ENCODE measurements at regions not wholly inside any gene's neighbourhood (a gene's known extent, or its start where the extent isn't known, plus 50 kb on each side); places are given as distances from the start of the nearest gene placed in this dataset.

DNA sequence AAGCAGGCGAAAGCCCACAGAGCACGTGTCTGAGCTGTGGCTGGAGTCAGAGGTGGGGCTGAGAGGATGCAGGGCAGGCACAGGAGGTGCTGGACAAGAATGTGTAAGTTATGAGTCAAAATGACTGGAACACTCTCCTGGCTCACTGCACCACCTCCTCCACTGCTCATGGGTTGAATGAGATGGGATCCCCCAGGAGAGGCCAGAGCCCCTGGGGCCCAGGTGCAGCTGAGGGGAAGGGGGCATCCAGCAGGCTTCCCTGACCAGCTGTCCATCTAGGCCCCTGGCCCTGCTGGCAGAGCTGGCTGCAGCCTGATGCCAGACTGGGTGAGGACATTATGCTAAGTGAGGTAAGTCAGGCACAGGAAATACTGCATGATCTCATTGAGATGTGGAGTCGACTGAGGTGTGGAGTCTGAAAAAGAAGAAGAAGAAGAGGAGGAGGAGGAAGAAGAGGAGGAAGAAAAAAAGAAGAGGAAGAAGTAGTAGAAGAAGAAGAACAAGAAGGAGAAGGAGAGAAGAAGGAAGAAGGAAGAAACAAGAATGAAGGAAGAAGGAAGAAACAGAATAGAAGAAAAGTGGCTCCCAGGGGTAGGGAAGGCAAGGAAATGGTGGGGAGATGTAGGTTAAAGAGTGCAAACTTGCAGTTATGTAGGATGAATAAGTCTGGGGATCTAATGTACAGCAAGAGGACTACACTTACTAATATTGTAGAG, 747.4 kb downstream of the UQCRFS1 start:
- ChIA-PET CTCF (interaction anchor here (0.7 to 1.9 kb wide), 4 partner anchors 13 to 244 kb away, joined by 3 to 12 read pairs (median 9); no protein-coding TSS in a partner anchor), POLR2A (interaction anchor here (0.5 kb wide), 1 partner anchor 169 kb away, joined by 3 read pairs; no protein-coding TSS in a partner anchor)
- TF ChIP-seq, protein P1, sequence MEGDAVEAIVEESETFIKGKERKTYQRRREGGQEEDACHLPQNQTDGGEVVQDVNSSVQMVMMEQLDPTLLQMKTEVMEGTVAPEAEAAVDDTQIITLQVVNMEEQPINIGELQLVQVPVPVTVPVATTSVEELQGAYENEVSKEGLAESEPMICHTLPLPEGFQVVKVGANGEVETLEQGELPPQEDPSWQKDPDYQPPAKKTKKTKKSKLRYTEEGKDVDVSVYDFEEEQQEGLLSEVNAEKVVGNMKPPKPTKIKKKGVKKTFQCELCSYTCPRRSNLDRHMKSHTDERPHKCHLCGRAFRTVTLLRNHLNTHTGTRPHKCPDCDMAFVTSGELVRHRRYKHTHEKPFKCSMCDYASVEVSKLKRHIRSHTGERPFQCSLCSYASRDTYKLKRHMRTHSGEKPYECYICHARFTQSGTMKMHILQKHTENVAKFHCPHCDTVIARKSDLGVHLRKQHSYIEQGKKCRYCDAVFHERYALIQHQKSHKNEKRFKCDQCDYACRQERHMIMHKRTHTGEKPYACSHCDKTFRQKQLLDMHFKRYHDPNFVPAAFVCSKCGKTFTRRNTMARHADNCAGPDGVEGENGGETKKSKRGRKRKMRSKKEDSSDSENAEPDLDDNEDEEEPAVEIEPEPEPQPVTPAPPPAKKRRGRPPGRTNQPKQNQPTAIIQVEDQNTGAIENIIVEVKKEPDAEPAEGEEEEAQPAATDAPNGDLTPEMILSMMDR (IDR thresholded peaks at IDR 0.05; ENCODE audit: insufficient read depth, low read depth, low read length) = no peak
- no peaks in the 10 kb centered on the region; the same call in 1 of the 2 replicates for H3K27me3 ChIP-seq (ENCODE audit: control insufficient read depth, insufficient read depth, low read length)
- no peak for DNase-seq (ENCODE audit: low read depth)
- no peaks in the 10 kb centered on the region for H3K36me3 ChIP-seq (ENCODE audit: control insufficient read depth, insufficient read depth, low read length)
- no peak overlapping the region for H3K4me3 ChIP-seq (ENCODE audit: low read depth, low read length)

DNA sequence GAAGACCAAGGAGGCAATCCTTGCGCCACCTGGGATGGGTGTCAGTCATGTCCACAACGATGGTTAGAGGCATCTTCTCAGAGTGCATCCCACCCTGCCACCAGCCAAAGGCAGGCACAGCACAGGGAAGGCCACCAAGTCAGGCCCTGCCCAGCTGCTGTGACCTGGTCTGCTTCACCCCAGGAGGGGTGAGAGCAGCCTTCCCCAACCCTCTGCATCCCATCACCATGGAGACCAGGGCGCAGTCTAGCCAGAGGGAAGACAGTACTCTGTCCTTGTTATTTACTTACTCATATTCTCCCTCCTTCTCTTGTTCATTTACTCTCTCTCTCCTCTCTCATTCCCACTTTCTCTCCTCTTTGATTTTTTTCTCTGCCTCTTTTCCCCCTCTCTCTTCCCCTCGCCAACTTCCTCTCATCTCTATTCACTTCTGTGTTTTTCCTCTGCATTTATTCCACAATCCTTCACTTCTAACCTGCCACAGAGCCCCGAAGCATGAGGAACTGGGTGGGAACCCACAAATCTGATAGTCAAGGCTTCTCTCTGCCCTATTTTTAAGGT, 749.4 kb downstream of the UQCRFS1 start:
- no peaks in the 10 kb centered on the region for H3K36me3 ChIP-seq (ENCODE audit: control insufficient read depth, insufficient read depth, low read length)
- ChIA-PET POLR2A (no interaction called here), CTCF (interaction anchor here (1.8 to 1.9 kb wide), 2 partner anchors 15 to 246 kb away, joined by 6 to 12 read pairs; no protein-coding TSS in a partner anchor)
- TF ChIP-seq, protein P1 (IDR thresholded peaks at IDR 0.05; ENCODE audit: insufficient read depth, low read depth, low read length) = no peak
- H3K27me3 ChIP-seq (ENCODE audit: control insufficient read depth, insufficient read depth, low read length) = no peaks in the 10 kb centered on the region; the same call in 1 of the 2 replicates
- DNase-seq (ENCODE audit: low read depth) = no peak
- H3K4me3 ChIP-seq (ENCODE audit: low read depth, low read length) = no peak overlapping the region

DNA sequence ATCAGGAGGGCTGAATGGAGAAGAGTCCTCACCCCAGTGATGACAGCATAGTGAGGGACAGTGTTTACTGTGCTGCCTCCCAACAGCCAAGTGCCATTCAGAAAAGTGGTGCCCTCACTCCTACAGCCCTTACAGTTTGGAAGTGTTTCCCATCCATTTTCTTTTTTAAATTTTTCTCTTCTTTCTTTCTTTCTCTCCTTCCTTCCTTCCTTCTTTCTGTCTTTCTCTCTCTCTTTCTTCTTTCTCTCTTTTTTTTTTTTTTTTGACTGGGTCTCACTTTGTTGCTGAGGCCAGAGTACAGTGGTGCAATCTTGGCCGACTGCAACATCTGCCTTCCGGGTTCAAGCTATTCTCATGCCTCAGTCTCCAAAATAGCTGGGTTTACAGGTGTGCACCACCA, 755.3 kb downstream of the UQCRFS1 start:
- no peaks in the 10 kb centered on the region for H3K27me3 ChIP-seq (ENCODE audit: control insufficient read depth, insufficient read depth, low read length)
- POLR2A ChIA-PET = no interaction called here
- TF ChIP-seq, protein P1 (IDR thresholded peaks at IDR 0.05; ENCODE audit: insufficient read depth, low read depth, low read length) = no peak
- no peak overlapping the region for H3K4me3 ChIP-seq (ENCODE audit: low read depth, low read length)
- DNase-seq (ENCODE audit: low read depth) = no peak
- CTCF ChIA-PET = no interaction called here
- H3K36me3 ChIP-seq (ENCODE audit: control insufficient read depth, insufficient read depth, low read length) = no peaks in the 10 kb centered on the region

DNA sequence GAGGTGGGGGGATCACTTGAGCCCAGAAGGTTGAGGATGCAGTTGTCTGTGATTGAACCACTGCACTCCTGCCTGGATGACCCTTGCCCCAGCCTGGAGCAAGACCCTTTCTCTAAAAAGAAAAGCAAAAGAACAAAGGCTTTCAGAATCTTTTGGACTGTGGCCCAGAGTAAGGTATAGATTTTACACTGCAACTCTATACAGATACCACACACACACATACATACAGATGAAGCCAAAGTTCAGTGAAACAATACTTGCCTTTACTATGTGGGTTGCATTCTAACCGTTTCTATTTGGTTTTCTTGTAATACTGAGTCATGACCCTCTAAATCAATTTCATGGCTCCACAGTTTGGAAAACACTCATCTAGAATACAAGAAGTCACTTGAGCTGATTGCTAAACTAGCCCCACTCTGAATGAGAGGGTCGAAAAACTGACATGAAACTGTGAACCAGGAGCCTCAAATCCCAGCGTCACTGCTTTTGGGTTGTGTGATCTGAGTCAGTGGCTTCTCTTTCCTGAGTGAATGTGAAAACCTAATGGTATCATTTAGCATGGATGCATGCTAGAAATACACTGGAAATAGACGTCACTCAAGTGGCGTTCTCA, 756.1 kb downstream of the UQCRFS1 start:
- ChIA-PET CTCF (no interaction called here), POLR2A (no interaction called here)
- no peak for DNase-seq (ENCODE audit: low read depth)
- Histone ChIP-seq H3K4me3 (ENCODE audit: low read depth, low read length) (no peak overlapping the region), H3K27me3 (ENCODE audit: control insufficient read depth, insufficient read depth, low read length) (no peaks in the 10 kb centered on the region), H3K36me3 (ENCODE audit: control insufficient read depth, insufficient read depth, low read length) (no peaks in the 10 kb centered on the region)
- TF ChIP-seq, protein P1 (IDR thresholded peaks at IDR 0.05; ENCODE audit: insufficient read depth, low read depth, low read length) = no peak

DNA sequence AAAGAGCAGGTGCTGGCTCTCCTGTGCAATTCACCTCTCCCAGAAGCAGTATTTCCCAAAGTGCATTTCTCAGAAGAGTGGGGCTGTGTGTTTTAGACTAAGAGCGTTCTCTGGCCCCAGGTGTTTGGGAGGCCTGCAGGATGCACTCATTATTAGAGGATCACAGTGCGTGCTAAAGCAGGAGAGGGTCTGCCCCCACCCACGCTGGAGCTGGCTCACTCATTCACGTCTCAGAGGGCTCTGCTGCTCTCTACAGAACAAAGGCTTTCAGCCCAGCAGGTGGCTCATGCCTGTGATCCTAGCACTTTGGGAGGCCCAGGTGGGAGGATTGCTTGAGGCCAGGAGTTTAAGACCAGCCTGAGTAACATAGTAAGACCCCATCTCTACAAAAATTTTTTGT, 756.7 kb downstream of the UQCRFS1 start:
- Histone ChIP-seq H3K36me3 (ENCODE audit: control insufficient read depth, insufficient read depth, low read length) (no peaks in the 10 kb centered on the region), H3K27me3 (ENCODE audit: control insufficient read depth, insufficient read depth, low read length) (no peaks in the 10 kb centered on the region), H3K4me3 (ENCODE audit: low read depth, low read length) (no peak overlapping the region)
- ChIA-PET CTCF (interaction anchor here (1.0 kb wide), 1 partner anchor 423 kb away, joined by 3 read pairs; no protein-coding TSS in a partner anchor), POLR2A (no interaction called here)
- DNase-seq (ENCODE audit: low read depth) = no peak
- TF ChIP-seq, protein P1 (IDR thresholded peaks at IDR 0.05; ENCODE audit: insufficient read depth, low read depth, low read length) = no peak

Measured in BJ (cell line).